D721Med (cell line): ENCODE measurements at regions not wholly inside any gene's neighbourhood (a gene's known extent, or its start where the extent isn't known, plus 50 kb on each side); places are given as distances from the start of the nearest gene placed in this dataset.

Experiments
- DNase-seq: peaks from one replicate; pipeline ENCODE4 v3.0.0; 2011; ENCODE audit warnings: low spot score; ENCODE audit not compliant: insufficient read length
- FAIRE-seq: peaks from 2 replicates; lab custom pipeline; 2011; peaks lifted over from hg19 to GRCh38; lab: Jason Lieb, UNC
- TF ChIP-seq, protein P1 (sequence below): IDR thresholded peaks from 2 replicates; pipeline ENCODE4 v1.5.1; 2012; ENCODE audit warnings: mild to moderate bottlenecking, control low read depth; ENCODE audit not compliant: insufficient read depth; ENCODE audit errors: missing control alignments

DNA sequence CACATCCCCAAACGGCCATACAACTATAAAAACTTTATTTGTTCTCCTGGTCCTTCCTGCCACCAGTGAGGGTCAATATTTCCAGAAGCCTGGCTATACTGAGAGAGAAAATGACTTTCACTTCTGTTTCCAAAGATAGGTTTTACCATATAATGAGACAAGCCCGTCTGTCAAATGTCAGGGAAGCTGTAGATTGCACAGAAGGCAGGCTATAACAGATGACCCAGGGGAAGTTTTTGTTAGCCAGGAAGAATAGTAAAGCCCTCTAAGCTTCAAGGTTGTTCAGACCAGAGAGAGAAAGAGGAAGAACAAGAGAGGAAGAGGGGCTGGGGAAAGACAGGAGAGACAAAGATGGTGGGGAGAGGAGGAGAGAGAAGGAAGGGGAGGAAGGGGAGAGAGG lies 217.5 kb downstream of the GBA3 start:
- DNase-seq: no peak
- TF ChIP-seq, protein P1, sequence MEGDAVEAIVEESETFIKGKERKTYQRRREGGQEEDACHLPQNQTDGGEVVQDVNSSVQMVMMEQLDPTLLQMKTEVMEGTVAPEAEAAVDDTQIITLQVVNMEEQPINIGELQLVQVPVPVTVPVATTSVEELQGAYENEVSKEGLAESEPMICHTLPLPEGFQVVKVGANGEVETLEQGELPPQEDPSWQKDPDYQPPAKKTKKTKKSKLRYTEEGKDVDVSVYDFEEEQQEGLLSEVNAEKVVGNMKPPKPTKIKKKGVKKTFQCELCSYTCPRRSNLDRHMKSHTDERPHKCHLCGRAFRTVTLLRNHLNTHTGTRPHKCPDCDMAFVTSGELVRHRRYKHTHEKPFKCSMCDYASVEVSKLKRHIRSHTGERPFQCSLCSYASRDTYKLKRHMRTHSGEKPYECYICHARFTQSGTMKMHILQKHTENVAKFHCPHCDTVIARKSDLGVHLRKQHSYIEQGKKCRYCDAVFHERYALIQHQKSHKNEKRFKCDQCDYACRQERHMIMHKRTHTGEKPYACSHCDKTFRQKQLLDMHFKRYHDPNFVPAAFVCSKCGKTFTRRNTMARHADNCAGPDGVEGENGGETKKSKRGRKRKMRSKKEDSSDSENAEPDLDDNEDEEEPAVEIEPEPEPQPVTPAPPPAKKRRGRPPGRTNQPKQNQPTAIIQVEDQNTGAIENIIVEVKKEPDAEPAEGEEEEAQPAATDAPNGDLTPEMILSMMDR: no peak
- no peak for FAIRE-seq

DNA sequence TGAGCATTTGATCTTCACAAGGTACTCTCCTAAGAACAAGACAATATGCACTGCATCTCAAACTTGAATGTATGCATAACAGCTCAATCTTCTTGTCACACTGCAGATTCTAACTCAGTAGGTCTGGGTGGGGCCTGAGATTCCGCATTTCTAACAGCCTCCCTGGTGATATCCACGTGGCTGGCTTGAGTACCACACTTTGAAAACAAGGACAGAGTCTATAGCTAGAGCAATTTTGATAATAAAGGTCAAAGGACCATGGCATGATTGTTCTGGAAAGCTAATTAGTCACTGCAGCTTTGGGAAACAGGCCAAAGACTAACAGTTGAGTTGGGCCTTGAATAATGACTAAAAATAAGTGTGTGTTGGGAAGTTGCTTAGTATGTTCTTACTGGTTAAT lies 213.3 kb downstream of the GBA3 start:
- TF ChIP-seq, protein P1: no peak
- FAIRE-seq (no peak), DNase-seq (no peak)

DNA sequence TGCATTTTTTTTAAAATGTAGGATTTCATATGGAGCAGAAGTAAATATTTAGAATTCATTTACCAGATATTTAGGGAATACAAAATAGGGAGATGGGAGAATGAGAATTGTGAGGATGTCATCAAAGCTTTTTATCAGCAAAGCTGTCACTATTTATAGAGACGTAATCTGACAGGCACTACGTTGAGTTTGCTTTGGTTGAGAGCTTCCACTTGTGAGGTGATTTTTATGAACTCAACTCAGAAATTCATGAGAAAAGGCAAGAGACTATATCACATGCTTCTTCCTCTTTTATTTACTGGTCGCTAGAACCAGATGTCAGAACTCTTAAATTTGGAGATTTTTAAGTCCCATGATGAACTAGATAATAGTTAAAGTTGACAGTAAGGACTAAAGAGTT lies 211.2 kb downstream of the GBA3 start:
- no peak for FAIRE-seq
- no peak for DNase-seq
- TF ChIP-seq, protein P1: no peak

DNA sequence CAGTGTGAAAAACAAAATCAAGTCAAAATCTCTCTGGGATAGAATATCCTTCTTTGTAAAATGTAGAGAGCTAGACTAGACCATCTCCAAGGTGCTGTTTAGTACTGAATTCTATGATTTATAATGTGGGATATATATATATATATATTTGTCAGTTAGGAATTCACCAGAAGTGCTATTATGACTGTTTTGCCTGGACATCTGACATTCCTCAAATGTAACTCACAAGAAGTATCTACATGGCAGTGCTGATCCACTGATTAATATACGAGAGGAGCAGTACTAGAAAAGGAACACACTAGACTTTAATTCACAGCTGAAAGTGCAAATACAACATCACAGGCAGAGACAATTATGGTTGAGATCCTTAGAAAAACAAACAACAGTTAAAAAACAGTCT lies 208.9 kb downstream of the GBA3 start:
- no peak for FAIRE-seq
- DNase-seq: no peak
- TF ChIP-seq, protein P1: no peak

DNA sequence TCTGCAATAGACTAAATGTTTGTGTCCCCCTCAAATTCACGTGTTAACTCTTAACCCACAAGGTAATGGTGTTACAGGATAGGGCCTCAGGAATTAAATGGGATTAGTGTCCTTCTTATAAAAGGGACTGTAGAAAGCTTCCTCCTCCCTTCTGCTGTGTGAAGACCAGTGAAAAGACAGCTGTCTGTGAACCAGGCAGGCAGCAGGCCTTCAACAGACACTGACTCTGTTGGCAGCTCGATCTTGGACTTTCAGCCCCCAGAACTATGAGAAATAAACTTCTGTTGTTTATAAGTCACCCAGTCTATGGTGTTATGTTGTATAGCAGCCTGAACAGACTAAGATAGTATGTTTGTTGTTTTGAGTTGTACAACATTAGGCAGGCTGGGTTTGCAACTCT lies 208.1 kb downstream of the GBA3 start:
- DNase-seq: no peak
- TF ChIP-seq, protein P1: no peak
- no peak for FAIRE-seq

DNA sequence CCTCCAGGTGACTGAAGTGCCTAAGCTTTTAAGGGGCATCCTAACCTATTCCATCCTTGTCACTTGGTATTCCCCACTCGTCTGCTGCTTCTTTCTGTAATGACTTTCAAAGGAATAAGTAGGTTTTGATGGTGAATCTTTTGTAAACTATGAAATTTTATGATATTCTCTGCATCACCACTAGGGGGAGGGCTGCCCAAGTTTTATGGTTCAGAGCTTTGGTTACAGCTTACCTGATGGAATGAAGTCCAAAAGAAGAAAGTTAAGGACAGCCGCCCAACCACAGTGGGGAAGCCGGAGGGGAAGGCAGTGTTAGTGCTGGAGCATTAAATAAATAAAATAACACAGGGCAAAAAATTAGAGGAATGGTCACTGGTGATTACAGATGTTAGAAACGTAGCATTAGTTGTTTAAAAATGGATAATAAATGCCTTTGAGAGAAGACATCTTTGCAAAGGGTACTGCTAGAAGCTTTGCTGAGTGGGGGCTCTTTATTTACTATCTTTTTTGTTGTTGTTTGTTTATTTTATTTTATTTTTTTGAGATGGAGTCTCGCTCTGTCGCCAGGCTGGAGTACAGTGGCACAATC lies 204.9 kb downstream of the GBA3 start:
- FAIRE-seq (no peak), DNase-seq (peak; percentile 18)
- TF ChIP-seq, protein P1: peak; percentile 84

DNA sequence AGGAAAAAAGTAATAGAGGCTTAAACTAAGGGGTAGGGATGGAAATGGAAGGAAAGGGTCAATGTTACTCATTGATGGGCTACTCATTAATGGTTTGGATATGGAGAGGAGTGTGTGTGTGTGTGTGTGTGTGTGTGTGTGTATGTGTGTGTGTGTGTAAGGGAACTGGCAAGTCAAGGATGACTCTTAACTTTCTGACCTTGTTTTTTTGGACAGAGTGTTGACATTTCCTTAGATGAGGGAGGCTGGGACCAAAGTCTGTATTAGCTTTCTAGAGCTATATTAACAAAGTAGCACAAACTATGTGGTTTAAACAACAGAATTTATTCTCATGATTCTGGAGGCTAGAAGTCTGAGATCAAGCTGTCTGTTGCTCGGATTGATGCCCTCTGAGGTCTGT lies 202.7 kb downstream of the GBA3 start:
- TF ChIP-seq, protein P1: no peak
- DNase-seq (no peak), FAIRE-seq (no peak)
